Suprapubic skin (tissue), 3 donors: ENCODE measurements at regions not wholly inside any gene's neighbourhood (a gene's known extent, or its start where the extent isn't known, plus 50 kb on each side); places are given as distances from the start of the nearest gene placed in this dataset.

Source experiments
- CTCF ChIP-seq, 2 donors: fragments of 200-600 bp in 1 of 2; fragments of 450-650 bp in 1 of 2; sonication (generic) in 1 of 2; IDR thresholded peaks; one replicate each; pipeline ENCODE4 v1.5.1; 2016 to 2019; ENCODE audit warnings: antibody characterized with exemption in 2 of 2, mild to moderate bottlenecking in 1 of 2, moderate library complexity in 1 of 2
- EP300 ChIP-seq: sonication (generic); formaldehyde crosslinking; IDR thresholded peaks from one replicate; pipeline ENCODE4 v1.6.1; 2017; ENCODE audit warnings: antibody characterized with exemption
- POLR2A ChIP-seq, 2 donors: fragments of 450-650 bp; IDR thresholded peaks; one replicate each; pipeline ENCODE4 v1.6.1; 2017; ENCODE audit warnings: antibody characterized with exemption in 2 of 2, mild to moderate bottlenecking in 2 of 2, moderate library complexity in 2 of 2

- TF ChIP-seq POLR2A (IDR thresholded peaks at IDR 0.05) (no peak), CTCF (IDR thresholded peaks at IDR 0.05) (no peak), EP300 (no peak)
Measured at GRCh38 chr4:41838590-41838989, 90.1 kb upstream of the PHOX2B start.
